Right ventricle myocardium superior (tissue), 1 donor: ENCODE measurements at regions not wholly inside any gene's neighbourhood (a gene's known extent, or its start where the extent isn't known, plus 50 kb on each side); places are given as distances from the start of the nearest gene placed in this dataset.

Experiments used
- ATAC-seq: fragments of 200-7000 bp; cut with Tn5 transposase; one replicate; pipeline ENCODE4 v1.9.1; 2020; ENCODE audit warnings: mild to moderate bottlenecking; ENCODE audit not compliant: poor library complexity
- DNase-seq: peaks from one replicate; pipeline ENCODE4 v3.0.0-alpha.2; 2020
- intact Hi-C: fragments of 100-400 bp; cut with DNase I; formaldehyde crosslinking; loops from one replicate; pipeline ENCODE4 v1.11.2; 2022
- donor health status: DM: no; HTN: yes; CAD: no; lungs with severe emphysema.

- no peak for DNase-seq
- ATAC-seq: peak; percentile 20
- intact Hi-C loops: no loop called here
Measured at GRCh38 chr1:94612525-94613204, 71.1 kb upstream of the F3 start.

DNA sequence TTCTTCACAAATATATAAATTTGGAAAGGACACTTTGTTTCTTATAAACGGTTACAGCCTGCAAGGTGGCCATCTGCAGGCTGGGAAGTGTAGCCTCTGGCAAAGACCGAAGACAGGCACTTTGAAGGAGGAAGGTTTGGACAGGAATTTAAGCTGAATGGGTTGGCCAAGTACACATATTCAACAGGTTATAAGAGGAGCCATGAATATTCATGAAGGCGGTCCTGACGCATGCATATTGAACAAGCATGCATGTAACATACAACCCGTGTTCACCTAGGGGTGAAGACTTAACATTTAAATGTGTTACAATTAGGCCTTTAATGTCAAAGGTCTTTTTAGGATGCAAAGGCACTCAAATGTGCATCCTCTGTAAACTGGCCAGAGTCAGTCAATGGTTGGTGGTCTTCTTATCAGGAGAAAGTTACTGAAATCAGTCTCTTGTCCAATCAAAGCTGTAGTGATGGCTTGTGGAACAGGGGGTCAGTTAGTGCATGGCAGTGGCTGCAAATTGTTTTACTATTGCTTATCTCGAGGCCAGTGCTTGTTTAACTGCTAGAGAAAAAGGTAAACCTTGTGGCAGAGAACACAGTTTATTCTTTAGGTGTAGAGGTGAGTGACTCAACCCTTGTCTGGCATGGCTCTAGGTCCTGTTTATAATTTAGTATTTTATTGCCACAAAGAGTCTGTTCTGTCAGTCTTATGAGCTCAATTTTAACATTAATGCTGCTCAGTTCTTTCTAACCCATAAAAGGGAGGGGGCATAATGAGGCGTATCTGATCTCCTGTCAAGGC, 70.3 kb upstream of the F3 start:
- intact Hi-C loops: no loop called here
- ATAC-seq (no peak), DNase-seq (no peak)

GRCh38 chr1:94609619-94610018, 68.1 kb upstream of the F3 start:
- intact Hi-C loops: loop anchor here (5.0 kb wide), 1 partner anchor 193 kb away; no protein-coding TSS in a partner anchor
- DNase-seq (no peak), ATAC-seq (no peak)

GRCh38 chr1:94608852-94609530, 67.4 kb upstream of the F3 start:
- intact Hi-C loops: loop anchor here (5.0 kb wide), 1 partner anchor 193 kb away; no protein-coding TSS in a partner anchor
- no peak for DNase-seq
- ATAC-seq: no peak

- intact Hi-C loops: loop anchor here (5.0 kb wide), 1 partner anchor 194 kb away; no protein-coding TSS in a partner anchor
- DNase-seq (no peak), ATAC-seq (no peak)
Measured at GRCh38 chr1:94608142-94608851, 66.7 kb upstream of the F3 start.

GRCh38 chr1:94607398-94607797, 65.8 kb upstream of the F3 start:
- no peak for DNase-seq
- intact Hi-C loops: loop anchor here (5.0 kb wide), 1 partner anchor 195 kb away; no protein-coding TSS in a partner anchor

DNA sequence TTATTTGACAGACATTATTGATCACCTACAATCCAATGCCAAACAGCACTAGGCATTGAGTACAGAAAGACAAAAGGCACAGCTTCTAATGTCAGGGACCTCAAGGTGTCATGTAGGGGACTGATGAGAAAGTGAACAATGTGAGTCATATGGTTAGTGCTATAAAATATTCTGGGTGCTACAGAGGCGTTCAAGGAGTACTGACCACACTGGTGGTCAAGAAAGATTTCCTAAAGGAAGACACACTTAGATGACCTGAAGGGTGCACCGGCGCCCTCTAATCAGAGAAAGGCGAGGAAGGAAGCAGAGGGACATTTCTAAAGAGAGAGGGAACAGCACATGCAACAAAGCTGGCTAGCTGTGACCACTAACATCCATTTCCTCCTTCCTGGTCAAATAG, 64.9 kb upstream of the F3 start:
- ATAC-seq: no peak
- no peak for DNase-seq
- intact Hi-C loops: loop anchor here (5.0 kb wide), 1 partner anchor 196 kb away; no protein-coding TSS in a partner anchor

More at GRCh38 chr1:94607398-94607797, 65.8 kb upstream of the F3 start:
- no peak for ATAC-seq

- intact Hi-C loops: no loop called here
- no peak for ATAC-seq
- DNase-seq: no peak
Measured at GRCh38 chr1:94603663-94604062, 62.1 kb upstream of the F3 start.

DNA sequence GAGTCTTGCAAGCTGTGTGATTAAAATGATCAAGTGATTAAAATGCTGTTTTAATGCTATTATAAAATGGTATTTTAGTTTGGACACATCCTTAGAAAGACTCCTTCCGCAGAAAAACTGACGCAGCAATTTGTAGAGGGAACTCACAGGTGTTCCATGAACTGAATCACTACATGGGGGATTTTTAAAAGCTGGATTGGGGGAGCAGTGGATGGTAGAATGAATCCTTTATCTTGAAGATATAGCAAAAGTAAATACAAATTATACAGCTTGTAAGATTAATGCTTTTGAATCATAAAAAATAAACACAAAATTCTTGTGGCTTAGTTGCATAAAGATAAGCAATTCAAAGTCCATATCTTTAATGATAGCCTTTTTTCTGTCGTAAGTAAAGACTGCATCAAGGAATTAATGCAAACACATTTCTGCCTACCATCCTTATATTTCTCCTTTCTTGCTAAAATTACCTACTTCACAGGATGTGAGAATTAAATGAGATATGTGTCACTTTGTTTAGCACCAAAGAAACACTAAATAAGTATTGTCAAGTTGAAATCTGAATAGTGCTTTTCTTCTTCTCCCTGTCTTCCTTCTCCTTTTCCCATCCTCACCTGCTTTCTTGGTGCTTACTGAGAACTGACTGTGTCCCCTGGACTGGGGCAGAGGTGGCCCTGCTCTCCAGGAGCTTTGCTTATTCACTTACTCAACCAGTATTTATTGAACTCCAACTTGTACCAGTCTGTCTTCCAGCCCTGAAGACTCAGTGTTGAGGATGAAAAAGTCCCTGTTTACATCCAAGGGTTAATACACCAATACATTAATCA, 61.5 kb upstream of the F3 start:
- no peak for DNase-seq
- intact Hi-C loops: no loop called here
- no peak for ATAC-seq

DNA sequence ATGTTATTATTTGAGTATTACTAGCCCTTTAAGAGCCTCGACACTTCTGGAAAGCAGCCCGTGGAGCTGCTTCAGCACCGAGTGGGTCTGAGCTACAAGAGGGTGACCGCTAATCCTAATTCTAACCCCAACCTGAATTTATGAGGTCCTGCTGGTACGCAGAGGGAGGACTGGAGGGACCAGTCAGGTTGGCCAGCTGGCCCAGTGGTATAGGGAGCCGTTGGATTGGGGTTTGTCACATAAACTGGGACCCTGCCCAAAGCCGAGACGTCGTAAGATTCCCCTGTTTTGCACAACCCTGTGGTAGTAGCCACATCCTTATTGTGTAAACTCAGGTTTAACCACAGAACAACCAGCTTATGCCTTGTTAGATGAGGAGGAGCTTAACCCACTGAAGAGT, 60.8 kb upstream of the F3 start:
- intact Hi-C loops: no loop called here
- no peak for DNase-seq
- peak; percentile 28 for ATAC-seq

GRCh38 chr1:94600556-94600955, 59.0 kb upstream of the F3 start:
- ATAC-seq (no peak), DNase-seq (no peak)
- intact Hi-C loops: no loop called here

DNA sequence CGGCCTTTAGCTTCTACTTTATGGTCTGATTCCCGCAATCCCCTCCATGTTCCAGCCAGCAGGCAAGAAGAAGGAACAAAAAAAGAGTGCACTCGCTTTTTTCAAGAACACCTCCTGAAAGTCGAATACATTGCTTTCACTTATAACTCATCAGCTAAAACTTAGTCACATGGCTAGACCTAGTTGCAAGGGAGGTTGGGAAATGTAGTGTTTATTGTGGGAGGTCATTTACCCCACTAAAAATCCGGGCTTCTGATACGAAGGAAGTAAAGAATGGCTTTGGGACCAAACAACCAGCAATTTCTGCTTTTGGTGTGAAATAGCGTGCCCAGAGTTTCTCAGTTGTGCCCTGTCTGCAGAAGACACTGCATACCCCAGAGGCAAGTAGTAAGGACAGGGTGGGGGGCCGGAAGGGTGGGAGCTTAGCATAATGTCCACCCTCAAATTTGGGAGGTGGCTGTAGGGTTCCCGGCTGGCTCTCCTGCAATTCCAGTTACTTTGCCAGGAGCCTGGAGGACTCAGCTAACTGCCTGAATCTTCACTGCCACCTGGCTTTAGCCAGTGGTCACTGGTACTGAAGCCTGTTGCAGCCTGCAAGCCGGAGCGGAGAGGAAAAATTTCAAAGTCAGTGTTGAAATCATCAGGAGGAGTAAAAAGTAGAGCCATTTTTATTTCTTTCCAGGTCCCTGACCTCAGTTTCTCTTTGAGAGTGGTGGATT, 57.7 kb upstream of the F3 start:
- DNase-seq (no peak), ATAC-seq (peak; percentile 87)
- intact Hi-C loops: no loop called here

GRCh38 chr1:94597701-94598100, 56.1 kb upstream of the F3 start:
- DNase-seq (no peak), ATAC-seq (no peak)
- intact Hi-C loops: no loop called here

- no peak for ATAC-seq
- intact Hi-C loops: no loop called here
- DNase-seq: no peak
Measured at GRCh38 chr1:94596260-94596659, 54.7 kb upstream of the F3 start.

- intact Hi-C loops: no loop called here
- ATAC-seq (no peak), DNase-seq (no peak)
Measured at GRCh38 chr1:94595658-94596057, 54.1 kb upstream of the F3 start.

GRCh38 chr1:94593611-94594010, 52.1 kb upstream of the F3 start:
- intact Hi-C loops: loop anchor here (5.0 kb wide), 1 partner anchor 56 kb away; no protein-coding TSS in a partner anchor
- DNase-seq (no peak), ATAC-seq (no peak)

DNA sequence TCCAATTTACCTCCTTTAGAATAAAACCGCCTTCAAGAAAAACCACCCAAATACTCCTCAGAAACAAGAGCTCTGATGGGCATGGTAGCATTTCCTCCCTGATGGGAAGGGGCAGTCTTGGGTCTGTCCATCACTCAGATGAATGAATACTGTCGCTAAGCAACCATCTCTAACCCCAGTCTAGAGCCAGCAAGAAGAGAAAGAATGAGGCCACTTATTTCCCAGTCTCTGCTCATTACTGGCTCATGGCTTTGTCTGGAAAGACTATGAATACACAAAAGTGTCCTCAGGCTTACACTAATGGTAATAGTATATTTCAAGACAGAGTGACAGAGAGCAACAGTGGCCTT, 51.0 kb upstream of the F3 start:
- no peak for DNase-seq
- no peak for ATAC-seq
- intact Hi-C loops: loop anchor here (5.0 kb wide), 1 partner anchor 55 kb away; no protein-coding TSS in a partner anchor
